OCI-LY7 (cell line): ENCODE measurements at regions not wholly inside any gene's neighbourhood (a gene's known extent, or its start where the extent isn't known, plus 50 kb on each side); places are given as distances from the start of the nearest gene placed in this dataset.

Experiments used
- BruUV-seq: library from RNA; stranded (reverse); fragments of 400-500 nt; replicated peaks from 2 replicates; lab custom pipeline; 2021; lab: Mats Ljungman, UMichigan
- CTCF ChIA-PET: fragments of 300-600 bp; sonication (Branson Sonifier 250); formaldehyde crosslinking; loops from one replicate; lab custom pipeline; 2022; ENCODE audit warnings: antibody characterized with exemption; ENCODE audit not compliant: unreplicated experiment; lab: Charles Lee
- POLR2A ChIA-PET: fragments of 300-600 bp; sonication (Branson Sonifier 250); formaldehyde crosslinking; loops from one replicate; lab custom pipeline; 2022; ENCODE audit warnings: antibody characterized with exemption; lab: Charles Lee
- DNase-seq: peaks from one replicate; pipeline ENCODE4 v3.0.0-alpha.2; 2015; ENCODE audit warnings: low spot score
- H2AFZ ChIP-seq: fragments of 200-600 bp; sonication (generic), shearing (Covaris generic); 2 replicates; pipeline ENCODE4 v1.6.1; 2014; ENCODE audit warnings: mild to moderate bottlenecking, antibody characterized with exemption, low read length, moderate library complexity
- H3K27ac ChIP-seq: fragments of 200-600 bp; sonication (generic); 2 replicates; pipeline ENCODE4 v1.5.1; 2014; ENCODE audit warnings: mixed run types, low read depth, mild to moderate bottlenecking, moderate library complexity, low read length, inconsistent platforms; ENCODE audit not compliant: poor library complexity, severe bottlenecking
- H3K36me3 ChIP-seq: fragments of 200-600 bp; sonication (generic); 2 replicates; pipeline ENCODE4 v1.6.1; 2014; ENCODE audit warnings: mild to moderate bottlenecking, antibody characterized with exemption, low read length, moderate library complexity, mixed read lengths; ENCODE audit not compliant: insufficient read depth
- H3K4me1 ChIP-seq: fragments of 200-600 bp; sonication (generic); 2 replicates; pipeline ENCODE4 v1.5.1; 2014; ENCODE audit warnings: mild to moderate bottlenecking, low read length; ENCODE audit not compliant: insufficient read depth, poor library complexity, severe bottlenecking
- H3K4me2 ChIP-seq: fragments of 200-600 bp; sonication (generic); 2 replicates; pipeline ENCODE4 v1.6.1; 2014; ENCODE audit warnings: mild to moderate bottlenecking, low read length
- H3K4me3 ChIP-seq: fragments of 200-600 bp; sonication (generic); 2 replicates; pipeline ENCODE4 v1.5.1; 2014; ENCODE audit warnings: mild to moderate bottlenecking, low read depth, low read length; ENCODE audit not compliant: poor library complexity, severe bottlenecking
- H3K79me2 ChIP-seq: fragments of 200-600 bp; sonication (generic); 2 replicates; pipeline ENCODE4 v1.6.1; 2016; ENCODE audit warnings: low read depth, mild to moderate bottlenecking, low read length, moderate library complexity, mixed read lengths; ENCODE audit not compliant: insufficient read depth
- H3K9me2 ChIP-seq: fragments of 200-600 bp; sonication (generic); 2 replicates; pipeline ENCODE4 v1.6.1; 2016; ENCODE audit warnings: mild to moderate bottlenecking, low read length, mixed read lengths; ENCODE audit not compliant: insufficient read depth
- H3K9me3 ChIP-seq: fragments of 200-600 bp; sonication (generic); 2 replicates; pipeline ENCODE4 v1.6.1; 2014; ENCODE audit warnings: mild to moderate bottlenecking, mixed run types, low read length, mixed read lengths
- H4K20me1 ChIP-seq: fragments of 200-600 bp; sonication (generic); 2 replicates; pipeline ENCODE4 v1.6.1; 2014; ENCODE audit warnings: mild to moderate bottlenecking, antibody characterized with exemption, low read length, moderate library complexity, mixed read lengths; ENCODE audit not compliant: insufficient read depth
- CTCF ChIP-seq: fragments of 200-600 bp; sonication (generic); conservative IDR thresholded peaks from 2 replicates; pipeline ENCODE4 v1.5.1; 2014; ENCODE audit warnings: mild to moderate bottlenecking, antibody characterized with exemption, low read length, moderate library complexity, mixed read lengths
- EZH2phosphoT487 ChIP-seq: fragments of 200-600 bp; sonication (generic); IDR thresholded peaks from 2 replicates; pipeline ENCODE4 v1.6.1; 2018; ENCODE audit warnings: low read depth, borderline replicate concordance, mild to moderate bottlenecking, mixed run types, antibody characterized with exemption, low read length, moderate library complexity, mixed read lengths
- intact Hi-C: fragments of 100-400 bp; cut with micrococcal nuclease; formaldehyde crosslinking; loops from one replicate; pipeline ENCODE4 v1.10.0; 2022; ENCODE audit not compliant: unreplicated experiment

- H3K79me2 ChIP-seq, result no peaks in the 10 kb centered on the region
- no peaks in the 10 kb centered on the region for H3K36me3 ChIP-seq
- ChIA-PET POLR2A (interaction anchor here (0.6 to 1.0 kb wide), 2 partner anchors 27 to 69 kb away, joined by 3 to 5 read pairs; no protein-coding TSS in a partner anchor), CTCF (no interaction called here)
- no peaks in the 10 kb centered on the region for H3K9me2 ChIP-seq
- no peak overlapping the region for H3K4me2 ChIP-seq
- no peak overlapping the region for H2AFZ ChIP-seq
- TF ChIP-seq EZH2phosphoT487, result no peak
- TF ChIP-seq CTCF, result no peak
- intact Hi-C loops, result no loop called here
- H3K9me3 ChIP-seq, result no peaks in the 10 kb centered on the region
- peaks cover 12% of the 10 kb centered on the region for H3K4me1 ChIP-seq
- no peaks in the 10 kb centered on the region for H4K20me1 ChIP-seq
- no peak overlapping the region for H3K27ac ChIP-seq
- no TSS peak for BruUV-seq
- no peak for DNase-seq
- no peak overlapping the region for H3K4me3 ChIP-seq
These were observed 55.8 kb upstream of the MRPS9 start for GRCh38 chr2:104982111-104982510.
